NCI-H748 (cell line): ENCODE measurements at regions not wholly inside any gene's neighbourhood (a gene's known extent, or its start where the extent isn't known, plus 50 kb on each side); places are given as distances from the start of the nearest gene placed in this dataset.

Experiments
- DNase-seq: peaks from one replicate; lab custom pipeline; 2025; ENCODE audit not compliant: unreplicated experiment; lab: John Stamatoyannopoulos, UW

- no peak for DNase-seq
These were observed 335.6 kb upstream of the ASIC2 start for GRCh38 chr17:33628500-33629346.

GRCh38 chr17:33633446-33633845, 340.4 kb upstream of the ASIC2 start:
- no peak for DNase-seq

GRCh38 chr17:33637534-33637933, 344.4 kb upstream of the ASIC2 start:
- DNase-seq, result no peak

GRCh38 chr17:33639103-33639880, 346.2 kb upstream of the ASIC2 start:
- DNase-seq, result no peak

- no peak for DNase-seq
These were observed 347.5 kb upstream of the ASIC2 start for GRCh38 chr17:33640629-33641028.

- no peak for DNase-seq
These were observed 348.9 kb upstream of the ASIC2 start for GRCh38 chr17:33642002-33642401.

- DNase-seq, result no peak
These were observed 354.9 kb upstream of the ASIC2 start for GRCh38 chr17:33647956-33648355.

- no peak for DNase-seq
These were observed 357.2 kb upstream of the ASIC2 start for GRCh38 chr17:33650304-33650703.

GRCh38 chr17:33651686-33652085, 358.6 kb upstream of the ASIC2 start:
- DNase-seq, result no peak

GRCh38 chr17:33652731-33653398, 359.8 kb upstream of the ASIC2 start:
- no peak for DNase-seq

- no peak for DNase-seq
These were observed 360.3 kb upstream of the ASIC2 start for GRCh38 chr17:33653399-33653788.

- no peak for DNase-seq
These were observed 364.1 kb upstream of the ASIC2 start for GRCh38 chr17:33657181-33657580.

GRCh38 chr17:33661975-33662374, 368.9 kb upstream of the ASIC2 start:
- DNase-seq, result no peak

GRCh38 chr17:33664116-33664840, 371.2 kb upstream of the ASIC2 start:
- no peak for DNase-seq

GRCh38 chr17:33667052-33667509, 374.0 kb upstream of the ASIC2 start:
- DNase-seq, result peak; percentile 8

- no peak for DNase-seq
These were observed 374.6 kb upstream of the ASIC2 start for GRCh38 chr17:33667671-33668070.

GRCh38 chr17:33668516-33668915, 375.4 kb upstream of the ASIC2 start:
- DNase-seq, result no peak

- DNase-seq, result no peak
These were observed 378.4 kb upstream of the ASIC2 start for GRCh38 chr17:33671491-33671890.

- peak; percentile 18 for DNase-seq
These were observed 381.6 kb upstream of the ASIC2 start for GRCh38 chr17:33674685-33675084.

GRCh38 chr17:33676444-33676843, 383.3 kb upstream of the ASIC2 start:
- no peak for DNase-seq

GRCh38 chr17:33679595-33679994, 386.5 kb upstream of the ASIC2 start:
- DNase-seq, result no peak
